ENCODE measurements at regions not wholly inside any gene's neighbourhood (a gene's known extent, or its start where the extent isn't known, plus 50 kb on each side); places are given as distances from the start of the nearest gene placed in this dataset.

- ChIA-PET POLR2A (no interaction called here), CTCF (interaction anchor here (1.0 to 1.3 kb wide), 2 partner anchors 11 to 72 kb away, joined by 3 read pairs; no protein-coding TSS in a partner anchor)
- no peak for DNase-seq (ENCODE audit: low read depth, low spot score)
Measured at GRCh38 chr20:6693178-6693807, 74.2 kb upstream of the BMP2 start.

GRCh38 chr20:6692566-6693173 is 74.8 kb upstream of the BMP2 start:
- no peak for TF ChIP-seq CTCF (IDR thresholded peaks at IDR 0.05; ENCODE audit: insufficient read depth, low read length, missing control alignments)
- ChIA-PET POLR2A (interaction anchor here (0.6 kb wide), 1 partner anchor 15 kb away, joined by 3 read pairs; no protein-coding TSS in a partner anchor), CTCF (interaction anchor here (1.0 to 1.3 kb wide), 2 partner anchors 12 to 72 kb away, joined by 3 read pairs; no protein-coding TSS in a partner anchor)

More at GRCh38 chr20:6693178-6693807, 74.2 kb upstream of the BMP2 start:
- H3K4me3 ChIP-seq (ENCODE audit: low read depth, low read length), result no peak overlapping the region
- no peak for TF ChIP-seq CTCF (IDR thresholded peaks at IDR 0.05; ENCODE audit: insufficient read depth, low read length, missing control alignments)

GRCh38 chr20:6691516-6691915 is 76.0 kb upstream of the BMP2 start:
- ChIA-PET CTCF (no interaction called here), POLR2A (no interaction called here)
- no peak overlapping the region for H3K4me3 ChIP-seq (ENCODE audit: low read depth, low read length)
- DNase-seq (ENCODE audit: low read depth, low spot score), result no peak
- no peak for TF ChIP-seq CTCF (IDR thresholded peaks at IDR 0.05; ENCODE audit: insufficient read depth, low read length, missing control alignments)

More at GRCh38 chr20:6692566-6693173, 74.8 kb upstream of the BMP2 start:
- no peak for DNase-seq (ENCODE audit: low read depth, low spot score)
- no peak overlapping the region for H3K4me3 ChIP-seq (ENCODE audit: low read depth, low read length)

- no peak for DNase-seq (ENCODE audit: low read depth, low spot score)
- ChIA-PET POLR2A (no interaction called here), CTCF (no interaction called here)
- H3K4me3 ChIP-seq (ENCODE audit: low read depth, low read length), result no peak overlapping the region
- no peak for TF ChIP-seq CTCF (IDR thresholded peaks at IDR 0.05; ENCODE audit: insufficient read depth, low read length, missing control alignments)
Measured at GRCh38 chr20:6689339-6689973, 78.0 kb upstream of the BMP2 start.

GRCh38 chr20:6686171-6686570 is 81.3 kb upstream of the BMP2 start:
- ChIA-PET CTCF (no interaction called here), POLR2A (no interaction called here)
- H3K4me3 ChIP-seq (ENCODE audit: low read depth, low read length), result no peak overlapping the region
- DNase-seq (ENCODE audit: low read depth, low spot score), result no peak
- TF ChIP-seq CTCF (IDR thresholded peaks at IDR 0.05; ENCODE audit: insufficient read depth, low read length, missing control alignments), result no peak

DNA sequence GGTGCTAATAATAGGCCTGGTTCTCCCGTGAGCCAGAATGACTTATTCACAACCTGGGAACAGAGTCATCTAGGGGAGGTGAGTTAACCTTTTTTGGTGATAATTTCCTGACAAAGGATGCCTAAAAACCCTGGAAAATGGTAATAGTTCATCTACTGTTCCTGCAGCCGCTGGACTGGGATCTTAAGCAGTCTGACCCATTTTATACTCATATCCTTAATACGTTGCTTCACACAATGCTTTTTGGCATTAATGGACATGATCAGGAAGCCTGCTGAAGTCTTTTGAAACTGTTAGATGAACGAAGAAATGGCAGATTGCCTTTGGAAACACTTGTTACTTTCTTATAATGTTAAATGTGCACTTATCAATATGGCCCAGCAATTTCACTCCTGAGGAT is 81.9 kb upstream of the BMP2 start:
- DNase-seq (ENCODE audit: low read depth, low spot score), result no peak
- no peak for TF ChIP-seq CTCF (IDR thresholded peaks at IDR 0.05; ENCODE audit: insufficient read depth, low read length, missing control alignments)
- no peak overlapping the region for H3K4me3 ChIP-seq (ENCODE audit: low read depth, low read length)
- CTCF ChIA-PET, result no interaction called here
- POLR2A ChIA-PET, result no interaction called here

Data from AG04449 (cell line).